H1 (cell line): ENCODE measurements at regions not wholly inside any gene's neighbourhood (a gene's known extent, or its start where the extent isn't known, plus 50 kb on each side); places are given as distances from the start of the nearest gene placed in this dataset.

ENCODE experiments used
- CTCF ChIA-PET: fragments of 300-600 bp; sonication (Branson Sonifier 250); formaldehyde crosslinking; loops from one replicate; lab custom pipeline; 2021; ENCODE audit not compliant: partially characterized antibody; lab: Charles Lee
- POLR2A ChIA-PET: fragments of 300-600 bp; sonication (Branson Sonifier 250); formaldehyde crosslinking; loops from one replicate; lab custom pipeline; 2021; ENCODE audit warnings: inconsistent platforms; ENCODE audit not compliant: partially characterized antibody; lab: Charles Lee
- DNase-seq, 2 experiments: peaks; one replicate each; pipeline versions ENCODE4 v3.0.0 to v3.0.0-alpha.2; 2010 to 2022; ENCODE audit warnings: low spot score in 2 of 2, low read depth in 1 of 2, mixed read lengths in 1 of 2
- FAIRE-seq: peaks from 2 replicates; lab custom pipeline; 2011; peaks lifted over from hg19 to GRCh38; lab: Jason Lieb, UNC
- H2AFZ ChIP-seq: 2 replicates; pipeline ENCODE4 v1.8.1; 2012; ENCODE audit warnings: low read length, inconsistent platforms
- H2AK5ac ChIP-seq: 2 replicates; pipeline ENCODE4 v1.6.1; 2013; ENCODE audit warnings: low read depth, low read length
- H2BK120ac ChIP-seq: replicated peaks from 2 replicates; pipeline ENCODE3; 2013; ENCODE audit warnings: low read depth, low read length, inconsistent platforms
- H2BK12ac ChIP-seq: 2 replicates; pipeline ENCODE4 v1.6.1; 2013; ENCODE audit warnings: low read depth, low read length
- H2BK15ac ChIP-seq: 2 replicates; pipeline ENCODE4 v1.6.1; 2013; ENCODE audit warnings: low read length
- H2BK20ac ChIP-seq: 2 replicates; pipeline ENCODE4 v1.6.1; 2013; ENCODE audit warnings: low read length
- H2BK5ac ChIP-seq: 2 replicates; pipeline ENCODE4 v1.6.1; 2013; ENCODE audit warnings: low read depth, low read length
- H3K14ac ChIP-seq: 2 replicates; pipeline ENCODE4 v1.6.1; 2013; ENCODE audit warnings: inconsistent platforms; ENCODE audit not compliant: insufficient read length
- H3K18ac ChIP-seq: 2 replicates; pipeline ENCODE4 v1.6.1; 2013; ENCODE audit warnings: low read length; ENCODE audit errors: extremely low read depth
- H3K23ac ChIP-seq: 2 replicates; pipeline ENCODE4 v1.6.1; 2013; ENCODE audit warnings: inconsistent platforms; ENCODE audit not compliant: insufficient read length
- H3K23me2 ChIP-seq: 2 replicates; pipeline ENCODE4 v1.6.1; 2013; ENCODE audit warnings: low read depth, low read length
- H3K27ac ChIP-seq: 2 replicates; pipeline ENCODE4 v1.6.1; 2011; ENCODE audit warnings: low read depth, low read length, inconsistent platforms
- H3K27me3 ChIP-seq, 4 experiments: replicated peaks in 1 of 4; 1 replicate in 1 of 4; 2 replicates in 3 of 4; pipeline versions ENCODE4 v1.6.1 to v1.8.1; 2011 to 2013; ENCODE audit warnings: low read length in 3 of 4, mild to moderate bottlenecking in 3 of 4, inconsistent platforms in 2 of 4, mixed read lengths in 2 of 4, moderate library complexity in 1 of 4; ENCODE audit not compliant: control insufficient read depth in 3 of 4, insufficient read depth in 3 of 4; ENCODE audit errors: extremely low read depth in 1 of 4
- H3K36me3 ChIP-seq, 4 experiments: 2 replicates each; pipeline versions ENCODE4 v1.6.1 to v1.8.1; 2011 to 2013; ENCODE audit warnings: mild to moderate bottlenecking in 4 of 4, low read length in 3 of 4, moderate library complexity in 2 of 4, control low read depth in 1 of 4, inconsistent platforms in 1 of 4; ENCODE audit not compliant: insufficient read depth in 4 of 4, control insufficient read depth in 2 of 4
- H3K4ac ChIP-seq: replicated peaks from 2 replicates; pipeline ENCODE3; 2013; ENCODE audit warnings: low read length, low read depth, mixed read lengths, inconsistent platforms; ENCODE audit not compliant: insufficient read length
- H3K4me1 ChIP-seq, 4 experiments: replicated peaks in 1 of 4; 1 replicate in 1 of 4; 2 replicates in 3 of 4; pipeline versions ENCODE4 v1.6.1 to v1.8.1; 2011 to 2013; ENCODE audit warnings: low read length in 3 of 4, inconsistent platforms in 2 of 4, mixed read lengths in 1 of 4; ENCODE audit not compliant: insufficient read depth in 4 of 4, control insufficient read depth in 3 of 4
- H3K4me2 ChIP-seq, 2 experiments: 2 replicates each; pipeline versions ENCODE4 v1.6.1 to v1.8.1; 2011 to 2013; ENCODE audit warnings: low read depth in 2 of 2, low read length in 2 of 2, control low read depth in 1 of 2, inconsistent platforms in 1 of 2, mild to moderate bottlenecking in 1 of 2; ENCODE audit not compliant: insufficient read depth in 1 of 2
- H3K4me3 ChIP-seq, 4 experiments: fragments of 200-600, 300-600 bp in 1 of 4; sonication (generic), shearing (Covaris generic), sonication (Bioruptor Twin) in 1 of 4; 2 replicates each; pipeline versions ENCODE4 v1.5.1 to v1.8.1; 2011 to 2016; ENCODE audit warnings: low read length in 4 of 4, low read depth in 3 of 4, control low read depth in 2 of 4, inconsistent platforms in 2 of 4, mild to moderate bottlenecking in 2 of 4, mixed read lengths in 1 of 4, moderate library complexity in 1 of 4; ENCODE audit not compliant: insufficient read depth in 2 of 4; ENCODE audit errors: extremely low read depth in 1 of 4
- H3K56ac ChIP-seq: replicated peaks from 2 replicates; pipeline ENCODE3; 2013; ENCODE audit warnings: low read depth, mild to moderate bottlenecking, mixed read lengths, low read length, inconsistent platforms; ENCODE audit not compliant: insufficient read length
- H3K79me1 ChIP-seq: 2 replicates; pipeline ENCODE4 v1.6.1; 2013; ENCODE audit warnings: low read depth, low read length, control low read depth
- H3K79me2 ChIP-seq, 2 experiments: 2 replicates each; pipeline versions ENCODE4 v1.6.1 to v1.8.1; 2012 to 2013; ENCODE audit warnings: low read length in 2 of 2, mild to moderate bottlenecking in 2 of 2, inconsistent platforms in 1 of 2; ENCODE audit not compliant: insufficient read depth in 2 of 2, control insufficient read depth in 1 of 2
- H3K9ac ChIP-seq, 4 experiments: replicated peaks in 1 of 4; 1 replicate in 1 of 4; 2 replicates in 3 of 4; pipeline versions ENCODE4 v1.6.1 to v1.8.1; 2011 to 2013; ENCODE audit warnings: low read depth in 3 of 4, low read length in 3 of 4, control low read depth in 2 of 4, mild to moderate bottlenecking in 2 of 4, moderate library complexity in 2 of 4, inconsistent platforms in 1 of 4; ENCODE audit errors: extremely low read depth in 1 of 4
- H3K9me3 ChIP-seq, 2 experiments: 2 replicates each; pipeline versions ENCODE4 v1.6.1 to v1.8.1; 2012 to 2013; ENCODE audit warnings: mild to moderate bottlenecking in 2 of 2, moderate library complexity in 2 of 2, control low read depth in 1 of 2, inconsistent platforms in 1 of 2, low read depth in 1 of 2, low read length in 1 of 2, mixed read lengths in 1 of 2; ENCODE audit not compliant: insufficient read depth in 2 of 2
- H4K20me1 ChIP-seq, 2 experiments: replicated peaks in 1 of 2; 2 replicates each; pipeline versions ENCODE3 to v1.8.1; 2011 to 2013; ENCODE audit warnings: inconsistent platforms in 2 of 2, low read length in 2 of 2, mild to moderate bottlenecking in 1 of 2; ENCODE audit not compliant: insufficient read depth in 2 of 2, control insufficient read depth in 1 of 2
- H4K5ac ChIP-seq: 2 replicates; pipeline ENCODE4 v1.6.1; 2013; ENCODE audit warnings: low read length, low read depth, mixed read lengths, inconsistent platforms; ENCODE audit not compliant: insufficient read length
- H4K8ac ChIP-seq: 2 replicates; pipeline ENCODE4 v1.8.0; 2013; ENCODE audit warnings: mild to moderate bottlenecking, moderate library complexity, low read length, inconsistent platforms; ENCODE audit not compliant: insufficient read depth; ENCODE audit errors: extremely low read depth
- H4K91ac ChIP-seq: replicated peaks from 2 replicates; pipeline ENCODE3; 2013; ENCODE audit warnings: low read length, mixed read lengths, inconsistent platforms; ENCODE audit not compliant: insufficient read length
- ASH2L ChIP-seq: fragments of 200-600, 300-600 bp; sonication (generic); IDR thresholded peaks from one replicate; pipeline ENCODE4 v1.7.1; 2017; ENCODE audit warnings: low read length
- EP300 ChIP-seq, 2 experiments: IDR thresholded peaks; 1 replicate in 1 of 2; 2 replicates in 1 of 2; pipeline ENCODE4 v1.6.1; 2011 to 2012; ENCODE audit warnings: low read depth in 2 of 2, low read length in 2 of 2, mild to moderate bottlenecking in 2 of 2, borderline replicate concordance in 1 of 2, inconsistent platforms in 1 of 2, moderate library complexity in 1 of 2
- KDM1A ChIP-seq: fragments of 200-600, 300-600 bp; sonication (generic); IDR thresholded peaks from 2 replicates; pipeline ENCODE4 v1.7.1; 2016; ENCODE audit warnings: mild to moderate bottlenecking, low read length, borderline replicate concordance
- WGBS, 2 experiments: shearing (Covaris generic) in 1 of 2; methylation state at CpG; one replicate each; pipeline versions ENCODE4 v1.1.6 to v1.1.7; 2013 to 2015; ENCODE audit warnings: low lambda C conversion rate in 2 of 2, mixed read lengths in 2 of 2, inconsistent platforms in 1 of 2, low coverage in 1 of 2, missing lambda C conversion rate in 1 of 2; ENCODE audit not compliant: insufficient replicate concordance in 2 of 2, insufficient coverage in 1 of 2, insufficient read length in 1 of 2; ENCODE audit errors: extremely low coverage in 1 of 2, missing lambda C conversion rate in 1 of 2; 5-methylcytosine and 5-hydroxymethylcytosine counted together

DNA sequence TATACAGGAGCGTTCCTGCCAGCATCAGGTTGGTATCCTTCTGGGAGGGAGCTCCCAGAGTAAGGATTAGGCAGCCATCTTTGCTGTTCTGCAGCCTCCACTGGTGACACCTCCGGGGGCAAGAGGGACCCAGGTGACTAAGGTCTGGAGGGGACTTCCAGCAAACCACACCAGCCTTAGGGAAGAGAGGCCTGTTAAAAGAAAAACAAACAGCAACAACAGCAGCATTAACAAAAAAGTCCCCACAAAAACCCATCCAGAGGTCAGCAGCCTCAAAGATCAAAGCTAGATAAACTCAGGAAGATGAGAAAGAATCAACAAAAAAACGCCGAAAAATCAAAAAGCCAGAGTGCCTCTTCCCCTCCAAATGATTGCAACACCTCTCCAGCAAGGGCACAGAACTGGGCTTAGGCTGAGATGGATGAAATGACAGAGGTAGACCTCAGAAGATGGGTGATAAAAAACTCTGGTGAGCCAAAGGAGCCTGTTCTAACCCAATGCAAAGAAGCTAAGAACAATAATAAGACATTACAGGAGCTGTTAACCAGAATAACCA lies 388.2 kb downstream of the SPATA31D1 start:
- 95% methylated on average over 4 of the region's 4 CpGs; no CpG with 5 or more reads in 1 of the 2 experiments for WGBS, 2 experiments
- no peak overlapping the region for H4K91ac ChIP-seq

More for the DNA sequence above, 388.2 kb downstream of the SPATA31D1 start:
- no peak overlapping the region for H3K14ac ChIP-seq
- H3K23me2 ChIP-seq, result no peaks in the 10 kb centered on the region
- no peak overlapping the region for H2BK120ac ChIP-seq
- H2AFZ ChIP-seq, result no peak overlapping the region
- no peak overlapping the region for H3K4me3 ChIP-seq
- H3K27me3 ChIP-seq, result no peaks in the 10 kb centered on the region
- no peaks in the 10 kb centered on the region for H4K20me1 ChIP-seq
- H3K56ac ChIP-seq, result no peak overlapping the region
- H3K79me1 ChIP-seq, result no peaks in the 10 kb centered on the region
- H2BK20ac ChIP-seq, result no peak overlapping the region
- H2BK15ac ChIP-seq, result no peak overlapping the region
- H3K9me3 ChIP-seq, result no peaks in the 10 kb centered on the region
- H3K18ac ChIP-seq, result no peak overlapping the region
- CTCF ChIA-PET, result interaction anchor here (0.6 to 1.3 kb wide), 3 partner anchors 12 to 233 kb away, joined by 3 to 6 read pairs (median 3); no protein-coding TSS in a partner anchor
- H3K36me3 ChIP-seq, result no peaks in the 10 kb centered on the region
- H3K79me2 ChIP-seq, result no peaks in the 10 kb centered on the region
- DNase-seq (no peak), FAIRE-seq (no peak)
- H3K4ac ChIP-seq, result no peak overlapping the region
- no peak overlapping the region for H3K27ac ChIP-seq
- POLR2A ChIA-PET, result no interaction called here
- no peaks in the 10 kb centered on the region for H3K4me1 ChIP-seq
- no peak for TF ChIP-seq EP300 (IDR thresholded peaks at IDR 0.05; ENCODE audit: borderline replicate concordance in 1 of 2, low read depth in 2 of 2, low read length in 2 of 2)
- no peak for TF ChIP-seq ASH2L
- TF ChIP-seq KDM1A, result no peak
- H3K4me2 ChIP-seq, result no peak overlapping the region
- no peak overlapping the region for H3K9ac ChIP-seq
- no peak overlapping the region for H2BK5ac ChIP-seq
- no peak overlapping the region for H4K8ac ChIP-seq
- no peak overlapping the region for H3K23ac ChIP-seq
- no peak overlapping the region for H2BK12ac ChIP-seq
- no peak overlapping the region for H2AK5ac ChIP-seq
- no peak overlapping the region for H4K5ac ChIP-seq
